ENCODE measurements at regions not wholly inside any gene's neighbourhood (a gene's known extent, or its start where the extent isn't known, plus 50 kb on each side); places are given as distances from the start of the nearest gene placed in this dataset.

DNA sequence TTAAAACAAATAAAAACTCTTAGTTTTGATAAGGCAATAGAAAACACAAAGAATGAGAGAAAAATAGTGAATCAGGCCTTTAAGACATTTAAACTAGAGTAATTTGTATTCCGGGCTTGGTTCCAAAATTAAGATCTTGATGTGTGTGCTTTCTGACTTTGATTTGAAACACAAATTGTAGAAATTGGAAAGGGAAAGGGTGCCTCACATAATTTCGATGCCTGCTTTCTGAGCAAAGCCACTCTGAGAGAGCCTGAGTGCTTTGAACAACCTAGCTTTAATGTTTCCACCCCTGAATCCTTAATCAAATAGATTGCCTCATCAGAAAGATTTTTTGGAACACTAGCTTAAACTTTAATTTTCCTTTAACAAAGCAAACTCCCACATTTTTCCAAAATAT, 666.8 kb downstream of the PCDH18 start:
- no peak for DNase-seq (ENCODE audit: extremely low read depth, low read depth)

DNA sequence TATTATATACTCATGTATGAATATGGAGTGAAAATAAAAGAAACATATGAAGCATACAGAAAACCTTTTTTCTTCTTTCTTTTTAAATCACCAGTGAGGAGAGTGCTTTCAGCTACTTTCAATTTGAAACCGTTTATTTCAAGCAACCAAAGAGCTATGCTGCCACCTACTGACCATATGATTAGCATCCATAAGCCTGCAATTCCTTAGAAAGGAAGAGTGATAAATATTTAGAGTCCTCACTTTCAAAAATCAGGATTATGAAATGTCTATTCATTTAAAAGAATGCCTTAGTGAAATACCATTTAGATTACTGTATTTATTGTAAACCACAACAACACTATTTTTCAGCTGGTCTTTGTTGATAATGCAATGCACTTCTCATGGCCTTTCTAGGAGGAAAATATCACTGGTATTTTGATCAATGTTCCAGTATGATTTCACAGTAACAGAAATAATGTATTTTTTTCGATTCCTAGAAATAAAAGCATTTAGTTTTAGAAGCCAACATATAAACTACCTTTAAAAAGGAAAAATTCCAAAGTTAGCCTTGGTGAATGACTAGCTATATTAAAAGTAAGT, 667.6 kb downstream of the PCDH18 start:
- peak; percentile 61 for DNase-seq (ENCODE audit: extremely low read depth, low read depth)

DNA sequence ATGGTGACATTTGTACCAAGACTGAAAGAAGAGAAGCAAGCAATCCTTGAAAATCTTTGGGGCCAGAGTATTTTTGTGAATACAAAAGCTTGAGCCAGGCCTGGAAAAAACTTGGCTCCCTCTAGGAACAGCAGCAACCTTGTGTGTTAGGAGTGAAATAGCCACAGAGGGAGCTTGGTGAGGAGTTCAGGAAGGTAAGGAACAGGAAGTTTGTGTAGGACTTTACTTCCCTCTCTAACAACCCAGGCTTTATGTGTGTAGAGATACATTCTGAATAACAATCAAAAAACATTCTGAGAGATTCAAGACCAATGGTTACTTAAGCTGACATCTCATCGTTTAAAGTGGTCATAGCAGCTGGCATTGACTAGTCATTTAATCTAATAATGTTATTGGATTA, 668.5 kb downstream of the PCDH18 start:
- no peak for DNase-seq (ENCODE audit: extremely low read depth, low read depth)

- DNase-seq (ENCODE audit: extremely low read depth, low read depth) = no peak
Measured at GRCh38 chr4:136862653-136863052, 669.6 kb downstream of the PCDH18 start.

- DNase-seq (ENCODE audit: extremely low read depth, low read depth) = no peak
Measured at GRCh38 chr4:136861091-136861490, 671.2 kb downstream of the PCDH18 start.

DNA sequence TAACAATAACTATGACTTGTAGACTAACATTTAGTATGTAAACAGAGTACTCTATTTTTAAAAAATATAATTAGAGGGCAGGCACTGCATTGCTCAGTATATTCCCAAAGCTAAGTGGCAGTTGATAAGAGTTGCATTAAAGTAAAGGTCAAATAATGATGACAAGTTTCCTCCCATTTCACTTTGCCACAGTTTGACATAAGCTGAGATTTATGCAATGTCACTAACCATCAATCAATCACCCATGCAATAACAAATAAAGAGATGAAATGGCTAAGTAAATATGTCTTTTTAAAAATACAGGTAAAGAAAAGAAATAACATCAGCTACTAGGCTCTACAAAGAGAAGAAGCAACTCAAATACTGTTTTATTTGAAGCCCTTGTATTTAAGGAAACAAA, 673.4 kb downstream of the PCDH18 start:
- no peak for DNase-seq (ENCODE audit: extremely low read depth, low read depth)

DNA sequence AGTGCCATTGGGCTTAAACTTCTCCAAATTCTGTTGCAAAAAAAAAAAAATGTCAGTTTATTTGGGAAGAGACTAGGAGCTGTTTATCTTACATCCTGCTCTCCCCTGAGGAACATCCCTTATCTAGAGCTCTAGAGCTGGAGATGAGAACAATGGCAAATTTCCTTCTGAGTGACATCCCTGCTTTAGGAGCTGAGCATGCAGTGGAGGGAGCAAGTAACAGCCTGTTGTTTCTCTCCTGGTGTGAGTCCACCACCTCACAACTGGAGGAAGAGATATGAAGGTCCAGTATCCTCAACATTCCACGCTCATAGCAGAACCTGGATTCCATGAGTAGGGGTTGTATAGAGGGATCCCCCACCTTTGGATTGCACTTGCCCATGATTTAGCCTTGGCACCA, 676.4 kb downstream of the PCDH18 start:
- DNase-seq (ENCODE audit: extremely low read depth, low read depth) = no peak

DNA sequence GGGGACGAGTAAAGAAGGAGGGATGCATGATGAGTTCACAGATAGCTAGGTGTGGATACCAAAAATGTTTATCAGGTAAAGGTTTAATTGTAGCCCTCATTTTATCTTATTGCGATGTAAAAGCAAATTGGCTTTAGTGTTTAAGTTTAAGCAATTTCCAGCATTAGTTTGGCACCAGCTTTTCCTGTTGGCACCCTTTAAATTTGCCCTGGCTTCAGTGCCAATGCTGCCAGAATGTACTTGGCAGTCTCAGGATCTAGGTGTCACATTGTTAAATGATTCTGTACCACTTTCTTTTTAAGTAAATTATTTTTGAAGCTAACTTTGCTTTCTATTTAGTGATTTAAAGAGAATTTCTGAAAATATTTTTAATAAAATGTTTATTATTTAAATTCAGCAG, 681.8 kb downstream of the PCDH18 start:
- no peak for DNase-seq (ENCODE audit: extremely low read depth, low read depth)

DNA sequence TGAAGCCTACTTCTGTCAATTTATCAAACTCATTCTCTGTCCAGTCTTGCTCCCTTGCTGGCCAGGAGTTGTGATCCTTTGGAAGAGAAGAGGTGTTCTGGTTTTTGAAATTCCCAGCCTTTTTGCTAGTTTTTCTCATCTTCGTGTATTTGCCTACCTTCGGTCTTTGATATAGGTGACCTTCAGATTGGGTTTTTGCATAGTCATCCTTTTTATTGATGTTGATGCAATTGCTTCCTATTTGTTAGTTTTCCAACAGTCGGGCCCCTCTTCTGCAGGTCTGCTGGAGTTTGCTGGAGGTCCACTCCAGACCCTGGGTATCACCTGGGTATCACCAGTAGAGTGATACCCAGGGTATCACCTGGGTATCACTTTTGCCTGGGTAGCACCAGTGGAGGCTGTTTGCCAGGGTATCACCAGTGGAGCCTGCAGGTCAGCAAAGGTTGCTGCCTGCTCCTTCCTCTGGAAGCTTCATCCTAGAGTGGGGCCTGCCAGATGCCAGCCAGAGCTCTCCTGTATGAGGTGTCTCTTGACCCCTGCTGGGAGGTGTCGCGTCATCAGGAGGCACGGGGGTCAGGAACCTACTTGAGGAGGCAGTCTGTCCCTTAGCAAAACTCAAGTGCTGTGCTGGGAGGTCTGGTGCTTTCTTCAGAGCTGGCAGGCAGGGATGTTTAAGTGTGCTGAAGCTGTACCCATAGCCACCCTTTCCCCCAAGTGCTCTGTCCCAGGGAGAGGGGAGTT, 684.2 kb downstream of the PCDH18 start:
- DNase-seq (ENCODE audit: extremely low read depth, low read depth) = no peak

GRCh38 chr4:136841526-136841925, 690.8 kb downstream of the PCDH18 start:
- no peak for DNase-seq (ENCODE audit: extremely low read depth, low read depth)

- no peak for DNase-seq (ENCODE audit: extremely low read depth, low read depth)
Measured at GRCh38 chr4:136838607-136839006, 693.7 kb downstream of the PCDH18 start.

DNA sequence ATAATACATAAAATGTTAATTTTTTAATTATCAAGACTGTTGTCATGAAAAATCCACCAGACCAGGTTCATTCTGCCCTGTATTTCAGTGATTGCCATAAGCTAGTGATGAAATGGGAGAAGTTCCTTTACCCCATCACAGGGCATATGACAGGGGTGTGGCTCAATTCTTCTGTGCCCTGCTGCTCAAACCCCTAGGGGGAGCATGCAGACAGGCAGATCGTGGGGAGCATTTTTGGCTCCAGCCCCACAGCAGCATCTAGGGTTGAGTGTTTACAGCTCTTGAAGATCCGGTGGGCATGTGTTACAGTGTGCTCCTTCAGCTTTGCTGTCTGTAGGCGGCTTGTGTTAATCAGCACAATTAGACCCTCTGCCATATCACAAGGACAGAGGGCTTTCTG, 700.7 kb downstream of the PCDH18 start:
- DNase-seq (ENCODE audit: extremely low read depth, low read depth) = no peak

- DNase-seq (ENCODE audit: extremely low read depth, low read depth) = no peak
Measured at GRCh38 chr4:136829280-136829679, 703.0 kb downstream of the PCDH18 start.

GRCh38 chr4:136823020-136823419, 709.3 kb downstream of the PCDH18 start:
- DNase-seq (ENCODE audit: extremely low read depth, low read depth) = no peak

DNA sequence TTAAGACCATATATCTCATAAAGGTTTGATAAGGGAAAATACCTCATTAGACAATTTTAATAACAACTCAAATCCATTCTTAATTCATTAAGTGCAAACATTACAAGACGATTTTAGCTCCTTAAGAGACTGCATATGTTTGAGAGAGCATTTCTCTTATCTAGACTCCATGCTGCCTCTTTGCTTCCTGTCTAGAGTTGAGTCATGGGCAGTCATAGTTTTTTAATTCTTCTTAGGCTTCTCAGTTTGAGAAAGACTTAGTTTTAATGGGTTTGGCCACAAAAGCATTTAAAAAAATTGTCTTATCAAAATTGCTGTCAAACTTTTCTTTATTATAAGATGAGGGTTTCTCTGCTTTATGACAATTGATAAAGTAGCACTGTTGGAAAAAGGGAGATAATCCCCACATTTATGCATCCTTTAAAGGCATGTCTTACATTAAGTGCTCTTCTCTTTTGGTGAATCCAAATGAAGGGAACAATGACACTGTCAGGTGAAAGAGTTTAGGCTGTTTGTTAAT, 713.4 kb downstream of the PCDH18 start:
- no peak for DNase-seq (ENCODE audit: extremely low read depth, low read depth)

DNA sequence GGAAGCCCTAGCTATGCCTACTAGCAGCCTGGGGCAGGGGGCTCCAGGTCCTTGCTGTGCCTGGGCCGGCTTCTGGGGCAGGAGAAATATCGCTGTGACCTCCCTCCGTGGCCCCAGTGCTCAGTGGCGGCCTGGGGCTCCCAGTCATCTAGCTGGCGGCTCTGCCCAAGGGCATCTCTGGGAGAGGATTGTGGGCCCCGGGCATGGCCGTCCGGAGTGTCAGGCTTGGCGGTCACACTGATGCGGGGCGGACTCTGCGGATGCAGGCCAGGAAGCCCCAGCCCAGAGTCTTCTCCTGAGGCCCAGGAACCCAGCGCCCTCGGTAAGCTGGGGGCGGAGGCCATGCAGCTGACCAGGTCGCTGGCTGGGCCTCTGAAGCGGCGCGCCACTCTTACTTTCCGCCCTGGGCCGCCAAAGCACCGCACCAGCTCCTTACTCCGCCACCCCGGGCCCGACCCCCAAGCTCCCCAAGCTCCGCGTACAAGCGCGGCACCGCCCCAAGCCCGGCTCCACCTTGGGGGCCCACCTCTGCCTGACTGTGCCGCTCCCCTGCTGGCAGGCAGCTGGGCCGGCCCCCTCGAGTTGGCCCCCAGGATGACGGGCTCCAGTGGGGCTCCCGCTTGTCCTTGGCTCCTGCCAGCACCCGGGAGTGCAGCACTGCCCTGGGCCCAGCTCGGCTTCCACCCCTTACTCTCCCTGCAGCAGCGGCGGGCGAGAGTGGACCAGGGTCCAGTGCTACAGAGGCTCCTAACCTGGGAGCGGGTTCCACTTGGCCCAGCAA, 720.0 kb downstream of the PCDH18 start:
- DNase-seq (ENCODE audit: extremely low read depth, low read depth) = no peak

DNA sequence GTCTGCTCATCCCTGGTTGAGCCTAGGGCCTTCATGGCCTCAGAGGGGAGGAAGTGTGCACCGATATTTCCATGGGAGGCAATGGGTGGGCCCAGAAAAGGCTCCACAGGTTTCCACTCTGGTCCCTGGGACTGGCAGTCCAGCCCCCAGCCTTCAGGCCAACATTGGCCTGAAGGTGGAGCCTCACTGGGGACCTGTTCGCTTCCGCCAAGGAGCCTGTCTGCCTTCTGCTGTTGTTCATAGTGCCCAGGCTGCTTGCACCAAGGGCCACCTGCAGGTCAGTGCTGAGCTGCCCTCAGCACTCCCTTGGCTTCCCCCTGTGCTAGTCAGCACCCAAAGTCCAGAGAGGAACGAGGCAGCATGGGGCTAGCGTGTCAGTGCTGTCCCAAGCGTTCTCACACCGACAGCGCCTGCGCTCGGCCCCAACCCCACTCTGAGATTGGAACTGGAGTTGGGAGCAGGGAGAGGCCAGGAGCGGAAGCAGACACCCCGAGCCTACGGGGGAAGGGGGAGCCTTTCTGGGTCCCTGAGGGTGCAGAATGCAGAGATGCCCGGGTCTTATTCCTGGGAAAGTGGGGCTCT, 720.7 kb downstream of the PCDH18 start:
- no peak for DNase-seq (ENCODE audit: extremely low read depth, low read depth)

DNA sequence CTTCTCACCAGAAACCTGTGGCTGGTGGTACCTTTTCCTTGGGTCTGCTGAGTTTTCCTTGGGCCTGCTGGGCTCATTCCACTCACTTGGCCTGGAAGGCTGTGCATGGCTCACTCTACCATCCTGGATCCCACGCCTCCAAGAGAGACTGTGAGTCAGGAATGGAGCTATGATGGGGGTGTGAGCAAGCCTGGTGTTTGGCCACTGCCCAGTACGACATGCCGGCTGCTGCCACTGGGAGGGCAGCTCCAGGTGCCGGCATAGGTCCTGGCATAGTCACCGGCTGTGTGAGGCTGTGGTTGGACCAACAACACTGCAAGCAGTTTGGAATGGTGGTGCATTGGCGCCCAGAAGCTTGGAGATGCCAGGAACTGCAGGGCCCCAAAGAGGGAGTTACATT, 721.7 kb downstream of the PCDH18 start:
- DNase-seq (ENCODE audit: extremely low read depth, low read depth) = no peak

DNA sequence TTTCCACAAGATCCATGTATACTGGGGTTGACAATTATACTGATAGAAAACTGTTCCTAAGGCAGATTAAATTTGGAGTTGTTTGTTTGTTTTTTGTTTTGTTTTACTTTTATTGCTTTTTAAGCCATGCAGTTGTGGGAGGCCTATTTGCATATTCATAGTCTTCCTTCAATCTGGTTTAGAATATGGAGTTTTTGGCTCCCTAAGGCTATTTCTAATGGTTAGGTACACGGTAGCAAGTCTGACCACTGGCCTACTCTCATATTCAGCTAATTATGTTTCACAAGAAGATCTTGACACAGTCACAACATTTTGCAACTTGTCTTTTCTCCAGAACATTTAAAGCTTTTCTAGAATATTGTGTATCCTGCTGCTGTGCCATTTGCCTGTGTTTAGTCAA, 725.5 kb downstream of the PCDH18 start:
- DNase-seq (ENCODE audit: extremely low read depth, low read depth) = no peak

GRCh38 chr4:136805617-136806016, 726.7 kb downstream of the PCDH18 start:
- DNase-seq (ENCODE audit: extremely low read depth, low read depth) = no peak

DNA sequence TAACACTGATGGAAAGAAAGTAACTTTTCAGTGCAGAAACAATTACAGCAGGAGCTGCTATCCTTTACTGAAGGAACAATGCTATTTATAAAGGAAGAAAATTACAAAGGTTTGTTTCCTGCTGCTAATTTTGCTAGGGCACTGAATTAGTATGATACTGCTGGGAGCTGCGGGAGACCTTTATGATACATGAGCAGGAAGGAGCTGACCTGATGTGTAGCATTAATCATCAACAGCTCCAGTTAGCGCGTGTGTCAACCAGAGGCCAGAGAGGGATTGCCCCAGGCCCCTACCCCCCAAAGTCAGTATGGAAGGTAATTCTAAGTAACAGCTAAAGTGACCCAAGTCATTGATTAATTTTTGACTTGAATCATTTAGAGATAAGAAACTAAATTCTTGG, 728.9 kb downstream of the PCDH18 start:
- DNase-seq (ENCODE audit: extremely low read depth, low read depth) = no peak

Data from NCI-H460 (cell line).